Frontal cortex (tissue), 3 donors: ENCODE measurements at regions not wholly inside any gene's neighbourhood (a gene's known extent, or its start where the extent isn't known, plus 50 kb on each side); places are given as distances from the start of the nearest gene placed in this dataset.

ENCODE experiments used
- DNase-seq, 2 donors: peaks; one replicate each; pipeline ENCODE4 v3.0.0; 2012; ENCODE audit warnings: low spot score in 2 of 2
- FAIRE-seq: peaks from 2 replicates; lab custom pipeline; 2012; peaks lifted over from hg19 to GRCh38; lab: Jason Lieb, UNC
- donor health status: control.
- donor health status: control.
- donor health status: control.

DNA sequence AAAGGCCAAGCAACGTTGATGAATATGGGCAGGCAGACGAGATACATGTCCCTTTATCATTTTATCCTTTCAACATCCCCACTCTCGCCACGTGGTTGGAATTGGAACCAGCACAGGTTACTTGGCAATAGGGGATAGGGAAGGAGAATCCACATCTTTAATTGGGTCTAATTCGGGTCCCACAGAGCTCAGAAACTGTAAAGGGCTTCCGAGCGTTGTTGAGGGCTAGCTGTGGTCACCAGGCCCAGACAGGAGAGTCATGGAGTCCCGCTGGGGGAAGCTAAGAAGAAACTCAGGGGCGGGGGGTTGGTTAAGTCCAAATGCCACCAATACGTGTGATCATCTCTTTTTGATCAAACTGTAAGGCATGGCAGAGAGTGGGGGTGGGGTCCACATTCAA is 271.3 kb upstream of the ZFHX3 start:
- FAIRE-seq (no peak), DNase-seq (no peak)

DNA sequence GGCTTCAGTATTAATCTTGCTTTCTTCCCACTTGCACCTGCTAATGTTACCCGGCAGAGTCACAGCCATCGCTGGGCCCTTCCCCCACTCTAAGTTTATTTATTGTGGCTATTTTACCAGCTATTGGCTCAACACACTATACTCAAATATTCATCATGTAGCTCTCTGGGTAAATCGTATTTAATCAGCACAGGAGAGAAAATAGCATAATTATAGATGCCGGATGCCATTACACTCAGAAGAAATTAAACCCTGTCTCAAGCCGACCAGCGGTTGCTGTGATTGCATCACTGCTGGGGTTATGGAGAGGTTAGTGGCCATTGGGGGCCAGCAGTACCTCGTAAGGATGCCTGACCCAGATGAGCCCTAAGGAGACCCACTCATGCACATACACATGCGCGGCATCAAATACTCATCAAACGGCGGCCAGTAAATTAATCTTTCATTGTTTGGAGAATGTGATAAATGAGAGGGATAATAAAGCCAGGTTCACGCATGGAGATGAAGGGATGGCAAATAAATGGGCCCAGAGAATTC is 269.5 kb upstream of the ZFHX3 start:
- FAIRE-seq, result no peak
- DNase-seq, result no peak

DNA sequence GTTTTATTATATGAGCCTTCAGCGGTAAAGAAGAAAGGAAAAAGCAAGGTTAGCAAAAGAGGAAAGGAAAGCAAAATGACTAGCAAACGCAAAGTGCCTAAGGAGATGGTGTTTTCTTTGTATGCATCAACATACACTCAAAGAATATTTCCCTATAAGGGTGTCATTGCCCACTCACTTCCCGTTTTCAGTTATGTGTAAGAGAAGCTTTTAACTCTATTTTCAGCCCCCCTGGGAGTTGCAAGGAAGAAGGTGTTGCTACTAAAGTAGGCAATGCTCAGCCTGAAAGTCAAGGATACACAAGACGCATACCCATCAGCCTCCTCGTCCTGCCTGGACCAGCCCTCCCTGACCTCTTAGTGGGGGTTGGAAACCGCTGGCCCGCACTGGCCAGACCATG is 267.7 kb upstream of the ZFHX3 start:
- no peak for FAIRE-seq
- DNase-seq, result no peak

DNA sequence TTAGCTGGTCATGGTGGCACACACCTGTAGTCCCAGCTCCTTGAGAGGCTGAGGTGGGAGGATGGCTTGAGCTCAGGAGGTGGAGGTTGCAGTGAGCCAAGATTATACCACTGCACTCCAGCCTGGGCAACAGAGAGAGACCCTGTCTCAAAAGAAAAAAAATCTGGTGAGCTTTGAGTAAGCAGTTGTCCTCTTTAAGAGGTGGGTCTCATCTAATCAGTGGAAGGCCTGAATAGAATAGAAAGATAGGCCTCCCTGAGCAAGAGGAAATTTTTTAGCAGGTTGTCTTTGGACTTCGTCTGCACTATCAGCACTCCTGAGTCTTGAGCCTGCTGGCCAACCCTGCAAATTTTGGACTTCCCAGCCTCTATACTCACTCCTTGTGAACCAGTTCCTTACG is 266.0 kb upstream of the ZFHX3 start:
- FAIRE-seq, result no peak
- no peak for DNase-seq

DNA sequence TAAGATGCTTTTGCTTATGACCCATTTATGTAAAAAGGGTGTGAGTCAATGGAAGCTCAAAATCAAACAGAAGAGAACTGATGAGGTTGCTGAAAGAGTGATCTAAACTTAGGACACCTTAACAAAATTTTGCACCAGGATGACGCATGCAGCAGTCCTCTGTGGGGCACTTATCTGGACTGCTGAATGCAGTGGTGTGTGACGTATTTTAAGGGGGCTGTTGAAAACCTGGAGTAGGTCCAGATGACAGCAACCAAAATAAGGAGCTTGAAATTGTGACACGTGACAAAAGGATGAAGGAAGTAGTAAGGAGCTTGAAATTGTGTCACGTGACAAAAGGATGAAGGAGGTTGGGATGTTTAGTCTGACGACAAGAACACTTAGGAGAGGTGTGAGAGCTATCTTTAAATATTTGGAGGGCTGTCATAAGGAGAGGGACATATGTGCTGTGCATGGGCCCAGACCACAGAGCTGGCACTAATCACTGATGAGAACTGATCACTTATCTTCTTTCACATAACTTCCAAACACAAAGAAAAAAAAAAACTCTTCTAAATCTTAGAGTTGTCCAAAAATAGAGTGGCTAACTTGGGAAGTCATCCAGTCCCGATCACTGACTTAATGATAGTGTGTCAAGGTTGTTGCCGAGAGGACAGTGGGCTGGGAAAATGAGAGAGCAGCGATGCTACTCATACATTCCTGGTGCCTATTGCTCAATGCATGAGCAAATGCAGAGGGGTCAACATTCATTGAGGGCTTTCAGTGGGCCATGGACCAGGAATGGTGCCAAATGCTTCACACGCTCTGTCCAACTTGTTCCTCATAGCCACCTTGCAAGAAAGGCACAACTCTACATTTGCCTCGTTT is 264.2 kb upstream of the ZFHX3 start:
- FAIRE-seq (no peak), DNase-seq (no peak)

DNA sequence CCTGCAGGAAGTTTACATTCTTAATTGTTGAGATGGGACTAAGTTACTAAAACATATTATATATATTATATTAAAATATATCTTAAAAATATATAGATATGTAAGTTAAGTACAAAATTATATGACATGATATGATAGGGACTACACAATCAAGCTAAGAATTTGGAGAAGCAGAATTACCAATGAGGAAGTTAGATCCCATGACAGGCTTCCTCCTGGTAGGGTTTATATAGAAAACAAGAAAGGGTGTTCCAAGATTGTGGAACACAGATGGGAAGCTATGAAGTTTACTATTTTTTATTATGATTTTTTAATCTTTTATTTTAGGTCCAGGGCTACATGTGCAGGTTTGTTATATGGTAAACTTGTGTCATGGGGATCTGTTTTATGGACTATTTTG is 260.8 kb upstream of the ZFHX3 start:
- DNase-seq (no peak), FAIRE-seq (no peak)

DNA sequence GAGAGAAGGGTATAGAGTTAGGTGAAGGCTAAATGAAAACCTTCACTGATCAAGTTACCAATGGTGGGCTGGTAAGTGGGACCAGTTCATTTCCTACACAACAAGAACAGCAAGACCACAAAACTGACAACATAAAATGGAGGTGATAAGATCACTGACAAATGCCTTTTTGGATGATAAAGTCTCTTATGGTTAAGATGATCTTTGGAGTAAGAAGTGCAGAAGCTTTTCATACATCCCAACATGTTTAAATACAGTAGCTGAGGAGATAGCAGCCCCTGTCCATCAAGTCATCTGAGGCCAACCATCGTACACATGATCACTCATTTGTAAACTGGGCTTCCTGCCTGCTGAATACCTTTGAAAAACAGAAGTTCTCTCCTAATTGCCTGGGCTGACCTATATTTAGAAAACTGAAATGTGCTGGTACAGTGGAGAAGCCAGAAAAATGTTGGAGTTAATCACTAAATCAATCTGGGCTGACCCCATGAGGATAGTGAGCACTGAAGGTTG is 259.0 kb upstream of the ZFHX3 start:
- DNase-seq (no peak), FAIRE-seq (no peak)

DNA sequence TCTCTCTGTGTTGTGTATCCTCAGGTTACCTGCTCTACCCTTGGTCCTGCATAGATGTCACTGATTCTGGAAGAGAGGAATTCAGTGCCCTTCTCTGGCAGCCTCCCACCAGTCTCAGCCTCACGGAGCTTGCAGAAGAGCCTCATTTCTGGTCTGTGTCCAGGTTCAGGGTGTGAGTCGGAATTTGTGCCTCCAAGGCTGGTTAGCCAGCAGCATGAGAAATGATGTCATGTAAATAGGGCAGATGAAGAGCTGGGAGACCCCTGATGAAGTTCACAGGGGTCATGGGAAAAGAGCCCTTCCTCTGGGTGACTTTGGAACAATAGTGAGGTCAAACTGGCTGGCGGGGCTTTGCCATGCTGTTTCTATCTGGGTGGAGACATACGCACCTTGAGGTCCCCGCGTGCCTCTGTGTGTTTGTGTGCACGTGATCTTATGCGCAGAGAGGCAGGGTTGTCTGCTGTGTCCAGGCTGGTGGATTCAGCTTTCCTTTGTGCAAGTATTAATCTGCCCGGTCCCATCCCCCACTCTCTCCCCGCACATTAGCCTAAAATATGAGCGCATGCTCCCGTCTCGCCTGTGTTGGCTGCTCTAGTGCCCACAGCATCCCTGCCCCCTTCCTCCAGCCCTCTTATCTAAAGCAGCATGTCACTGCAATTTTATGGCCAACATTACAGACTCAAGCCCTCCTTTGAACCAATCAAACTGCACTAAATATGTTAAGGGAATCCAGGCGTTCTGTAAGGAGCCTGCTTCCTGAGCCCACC is 256.3 kb upstream of the ZFHX3 start:
- DNase-seq (no peak), FAIRE-seq (no peak)

DNA sequence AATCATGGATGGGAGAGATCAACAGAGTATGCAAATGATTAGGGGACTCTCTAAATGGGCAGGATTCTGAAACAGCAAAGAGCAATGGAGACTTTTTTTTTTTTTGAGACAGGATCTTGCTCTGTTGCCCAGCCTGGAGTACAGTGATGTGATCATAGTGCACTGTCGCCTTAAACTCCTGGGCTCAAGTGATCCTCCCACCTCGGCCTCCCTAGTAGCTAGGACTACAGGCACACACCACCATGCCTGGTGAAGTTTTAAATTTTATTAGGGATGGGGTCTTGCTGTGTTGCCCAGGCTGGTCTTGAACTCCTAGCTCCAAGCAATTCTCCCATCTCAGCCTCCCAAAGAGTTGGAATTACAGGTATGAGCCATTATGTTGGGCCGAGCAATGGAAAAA is 255.0 kb upstream of the ZFHX3 start:
- DNase-seq (no peak), FAIRE-seq (no peak)

DNA sequence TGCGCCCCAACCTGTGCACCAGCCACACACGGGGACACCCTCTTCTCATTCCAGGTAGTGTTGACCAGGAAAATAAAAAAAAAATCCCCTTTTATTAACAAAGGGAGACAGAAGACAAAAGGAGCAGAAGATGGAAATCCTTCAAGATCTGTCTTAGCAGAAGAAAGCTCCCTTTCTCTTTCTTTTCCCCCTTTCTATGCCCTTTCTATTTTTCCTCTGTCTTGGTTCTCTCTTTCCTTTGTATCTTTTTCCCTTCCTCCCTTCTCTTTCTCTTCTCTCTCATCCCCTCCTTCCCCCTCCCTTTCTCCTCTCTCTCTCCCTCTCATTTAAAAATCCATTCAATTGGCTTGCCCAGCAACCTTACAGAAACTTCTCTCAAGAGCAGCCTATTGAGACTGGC is 254.1 kb upstream of the ZFHX3 start:
- DNase-seq, result no peak
- no peak for FAIRE-seq

DNA sequence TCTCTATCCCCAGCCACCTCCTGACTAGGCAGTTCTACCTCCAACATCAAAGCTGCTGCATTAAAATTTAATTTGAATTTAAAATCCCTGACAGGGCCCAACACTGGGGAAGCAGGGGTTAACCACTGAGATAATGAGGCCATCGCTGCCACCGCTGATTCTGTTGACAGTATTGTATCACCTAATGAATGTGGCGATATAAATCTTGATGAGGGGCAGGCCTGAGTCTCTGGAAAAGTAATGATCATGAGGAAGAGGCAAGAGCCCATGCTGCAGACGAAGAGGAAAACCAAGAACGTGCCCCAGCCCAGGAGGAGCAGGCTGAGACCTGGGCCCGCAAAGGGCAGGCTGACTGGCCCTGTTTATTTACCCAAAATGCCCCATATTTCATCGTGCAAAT is 251.4 kb upstream of the ZFHX3 start:
- no peak for FAIRE-seq
- no peak for DNase-seq

DNA sequence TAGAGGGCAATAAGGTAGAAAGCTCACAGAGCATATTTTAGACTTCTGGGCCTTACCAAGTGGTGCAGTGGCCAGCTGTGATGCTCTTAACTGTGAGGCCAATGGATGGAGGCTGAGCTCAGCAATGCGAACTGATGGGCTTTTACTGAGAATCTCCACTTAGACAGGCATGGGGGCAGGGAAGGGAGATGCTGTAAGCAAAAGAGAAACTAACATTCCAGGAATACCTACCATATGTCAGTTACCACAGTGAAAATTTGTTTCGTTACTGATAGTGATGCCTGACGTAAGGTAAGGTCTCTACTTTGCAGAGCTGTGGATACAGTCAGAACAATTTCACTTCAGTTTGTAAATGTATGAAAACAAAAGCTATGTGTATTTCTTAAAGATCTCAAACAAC is 250.6 kb upstream of the ZFHX3 start:
- DNase-seq, result no peak
- FAIRE-seq, result no peak

DNA sequence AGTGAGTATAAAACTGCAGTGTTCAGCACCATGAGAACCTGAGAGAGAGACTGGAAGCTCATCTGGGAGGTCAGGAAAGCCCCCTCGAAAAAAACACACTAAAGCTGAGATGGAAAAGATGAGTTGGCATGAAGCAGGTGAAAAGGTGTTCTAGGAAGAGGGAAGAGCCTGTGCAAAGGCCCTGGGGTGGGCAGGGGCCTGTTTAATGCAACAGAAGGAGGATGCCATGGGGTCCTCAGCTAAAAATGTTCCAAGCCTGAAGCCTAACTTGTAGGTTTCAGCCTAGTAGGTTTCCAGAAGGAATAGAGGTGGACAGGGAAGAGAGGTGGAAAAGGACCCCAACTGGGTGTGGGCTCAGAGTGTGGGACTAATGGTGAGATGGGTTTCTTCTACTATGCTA is 242.3 kb upstream of the ZFHX3 start:
- no peak for DNase-seq
- no peak for FAIRE-seq

DNA sequence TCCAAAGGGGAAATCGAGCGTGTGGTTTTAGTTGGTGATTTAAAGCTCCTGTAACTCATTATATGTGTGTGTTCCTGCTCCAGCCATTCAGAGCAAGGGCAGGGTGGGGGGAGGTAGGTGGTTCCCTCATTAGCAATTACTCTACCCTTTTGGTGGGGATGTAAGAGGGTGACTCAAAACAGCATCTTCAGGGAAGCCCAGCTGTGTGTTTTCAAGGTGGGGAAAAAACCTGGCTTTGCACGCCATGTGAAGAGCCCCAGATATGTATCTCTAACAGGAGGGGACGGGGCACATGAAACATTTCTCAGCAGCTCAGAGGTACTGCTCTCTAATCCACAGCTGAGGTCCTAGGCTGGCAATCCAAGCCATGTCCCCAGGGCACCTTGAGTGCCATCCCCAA is 241.3 kb upstream of the ZFHX3 start:
- DNase-seq (no peak), FAIRE-seq (no peak)

DNA sequence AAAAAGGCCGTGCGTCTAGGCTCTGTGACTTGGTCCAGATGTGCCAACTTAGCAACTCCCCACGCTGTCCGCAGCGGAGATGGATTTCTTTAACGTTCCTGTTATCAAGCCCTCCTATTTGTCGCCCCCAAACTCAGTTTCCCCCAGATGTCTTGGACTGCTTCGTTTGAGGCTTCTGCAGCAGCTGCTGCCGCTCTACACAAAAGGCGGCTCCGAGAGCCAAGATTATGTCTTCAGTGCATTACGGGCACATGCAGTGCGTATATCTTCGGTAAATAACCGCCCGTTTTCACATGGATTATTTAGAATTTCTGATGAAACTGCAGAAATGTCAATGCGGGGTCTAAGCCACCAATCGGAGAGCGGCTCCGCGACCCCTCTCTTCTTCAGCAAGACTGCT is 240.6 kb upstream of the ZFHX3 start:
- FAIRE-seq (no peak), DNase-seq (no peak)

DNA sequence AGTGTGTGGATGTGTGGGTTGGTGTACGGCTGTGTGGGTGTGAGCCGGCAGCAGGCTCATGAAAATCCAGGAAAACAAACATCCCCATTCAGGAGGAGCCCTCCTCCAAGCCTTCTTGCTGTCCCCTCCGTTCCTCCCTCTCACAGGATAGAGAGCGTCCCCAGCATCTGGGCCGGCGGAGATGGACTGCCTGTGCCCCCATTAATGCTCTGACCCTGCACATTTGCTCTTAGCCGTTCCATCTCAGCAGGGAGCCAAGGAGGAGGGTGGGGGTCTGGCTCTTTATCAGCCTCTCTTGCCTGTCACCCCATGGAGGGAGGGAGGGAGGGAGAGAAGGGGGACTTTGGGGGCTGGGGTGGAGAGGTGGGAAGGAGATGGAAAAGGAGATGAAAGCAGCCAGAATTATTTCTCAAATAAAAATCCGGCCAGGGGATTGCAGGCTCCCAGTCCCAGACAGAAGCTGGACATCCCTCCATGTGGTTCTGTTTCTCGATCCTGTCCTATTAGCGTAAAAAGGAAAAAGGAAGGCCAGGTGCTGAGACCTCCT is 240.0 kb upstream of the ZFHX3 start:
- FAIRE-seq (no peak), DNase-seq (no peak)

DNA sequence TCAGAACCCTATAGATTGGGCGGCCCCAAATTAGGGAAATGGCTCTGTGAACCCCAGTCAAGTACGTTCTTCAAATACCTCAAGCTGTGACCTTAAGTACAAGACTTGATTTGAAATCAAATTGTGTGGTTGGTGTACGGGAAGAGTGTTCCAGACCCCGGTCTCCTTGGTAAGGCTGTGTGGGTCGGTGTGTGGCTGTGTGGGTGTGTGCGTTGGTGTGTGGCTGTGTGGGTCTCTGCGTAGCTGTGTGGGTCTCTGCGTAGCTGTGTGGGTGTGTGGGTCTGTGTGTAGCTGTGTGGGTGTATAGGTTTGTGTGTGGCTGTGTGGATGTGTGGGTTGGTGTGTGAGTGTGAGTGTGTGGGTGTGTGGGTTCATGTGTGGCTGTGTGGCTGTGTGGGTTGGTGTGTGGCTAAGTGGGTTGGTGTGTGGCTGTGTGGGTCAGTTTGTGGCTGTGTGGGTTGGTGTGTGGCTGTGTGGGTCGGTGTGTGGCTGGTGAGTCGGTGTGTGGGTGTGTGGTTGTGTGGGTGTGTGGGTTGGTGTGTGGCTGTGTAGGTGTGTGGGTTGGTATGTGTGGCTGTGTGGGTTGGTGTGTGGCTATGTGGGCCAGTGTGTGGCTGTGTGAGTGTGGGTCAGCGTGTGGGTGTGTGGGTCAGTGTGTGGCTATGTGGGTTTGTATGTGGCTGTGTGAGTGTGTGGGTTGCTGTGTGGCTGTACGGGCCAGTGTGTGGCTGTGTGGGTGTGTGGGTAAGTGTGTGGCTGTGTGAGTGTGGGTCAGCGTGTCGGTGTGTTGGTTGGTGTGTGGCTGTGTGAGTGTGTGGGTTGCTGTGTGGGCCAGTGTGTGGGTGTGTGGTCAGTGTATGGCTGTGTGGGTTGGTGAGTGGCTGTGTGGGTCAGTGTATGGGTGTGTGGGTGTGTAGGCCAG is 238.7 kb upstream of the ZFHX3 start:
- DNase-seq (no peak), FAIRE-seq (no peak)

DNA sequence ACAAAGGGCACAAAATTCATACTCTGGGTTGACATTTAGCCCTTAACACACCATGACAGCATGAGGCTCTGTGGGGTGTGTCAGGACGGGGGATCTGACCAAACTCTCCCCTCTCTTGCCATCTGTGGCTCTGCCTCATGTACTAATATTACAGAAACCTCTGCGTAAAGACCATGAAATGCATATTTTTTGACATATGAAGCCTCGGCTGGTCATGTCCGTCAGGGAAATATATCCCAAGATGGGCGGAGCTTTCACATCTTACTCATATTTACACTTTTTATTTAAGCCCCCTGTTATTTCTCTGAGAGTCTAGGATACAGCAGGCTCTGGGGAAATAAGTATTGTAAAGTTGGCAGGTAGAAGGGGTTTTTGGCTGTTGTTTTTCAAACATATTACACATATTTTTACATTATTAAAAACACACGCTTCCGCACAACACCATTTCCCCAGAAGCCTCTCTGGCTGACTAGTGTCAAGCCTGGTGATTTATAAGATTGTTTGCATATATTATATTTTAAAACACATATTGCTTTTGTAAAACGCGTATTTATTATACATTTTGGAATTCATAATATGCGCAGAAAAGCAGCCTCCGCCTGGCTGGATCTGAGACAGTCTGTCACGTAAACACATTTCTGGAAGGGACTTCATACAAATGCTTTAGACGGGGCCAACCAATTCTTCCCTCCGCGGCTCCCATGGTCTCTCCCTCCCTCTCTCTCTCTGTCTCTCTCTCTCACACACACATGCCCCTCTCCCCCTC is 237.7 kb upstream of the ZFHX3 start:
- no peak for DNase-seq
- no peak for FAIRE-seq

DNA sequence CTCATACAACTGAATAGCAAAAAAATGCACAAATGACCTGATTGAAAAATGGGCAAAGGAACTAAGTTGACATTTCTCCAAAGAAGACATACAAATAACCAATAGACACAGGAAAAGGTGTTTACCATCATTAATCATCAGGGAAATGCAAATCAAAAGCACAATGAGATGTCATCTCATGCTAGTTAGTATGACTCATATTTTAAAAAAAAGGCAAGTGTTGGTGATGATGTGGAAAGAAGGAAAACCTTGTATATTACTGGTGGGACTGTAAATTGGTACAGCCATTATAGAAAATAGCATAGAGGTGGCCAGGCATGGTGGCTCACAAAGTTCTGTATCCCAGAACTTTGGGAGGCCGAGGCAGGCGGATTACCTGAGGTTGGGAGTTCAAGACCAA is 232.5 kb upstream of the ZFHX3 start:
- DNase-seq, result no peak
- no peak for FAIRE-seq
